Hepatocyte (in vitro differentiated cells): ENCODE measurements at regions not wholly inside any gene's neighbourhood (a gene's known extent, or its start where the extent isn't known, plus 50 kb on each side); places are given as distances from the start of the nearest gene placed in this dataset.

ENCODE experiments used
- DNase-seq: peaks from one replicate; pipeline ENCODE4 v3.0.0-alpha.2; 2016; ENCODE audit warnings: low spot score
- H2AFZ ChIP-seq: fragments of 200-600 bp; sonication (generic); 2 replicates; pipeline ENCODE4 v1.6.0; 2016; ENCODE audit warnings: antibody characterized with exemption, mild to moderate bottlenecking
- H3K27ac ChIP-seq: fragments of 200-600 bp; sonication (generic); 2 replicates; pipeline ENCODE4 v1.5.1; 2016; ENCODE audit warnings: mild to moderate bottlenecking
- H3K27me3 ChIP-seq: fragments of 200-600 bp; sonication (generic); 2 replicates; pipeline ENCODE4 v1.6.1; 2016
- H3K36me3 ChIP-seq: fragments of 200-600 bp; sonication (generic); replicated peaks from 2 replicates; pipeline ENCODE4 v1.5.1; 2016; ENCODE audit warnings: low read depth; ENCODE audit not compliant: insufficient read depth
- H3K4me1 ChIP-seq: fragments of 200-600 bp; sonication (generic); 2 replicates; pipeline ENCODE4 v1.5.1; 2016; ENCODE audit warnings: mild to moderate bottlenecking, moderate library complexity; ENCODE audit not compliant: insufficient read depth
- H3K4me2 ChIP-seq: fragments of 200-600 bp; sonication (generic); 2 replicates; pipeline ENCODE4 v1.6.0; 2016
- H3K4me3 ChIP-seq: fragments of 200-600 bp; sonication (generic); 2 replicates; pipeline ENCODE4 v1.5.1; 2016; ENCODE audit warnings: mild to moderate bottlenecking
- H3K79me2 ChIP-seq: fragments of 200-600 bp; sonication (generic); 2 replicates; pipeline ENCODE4 v1.6.0; 2017; ENCODE audit warnings: mild to moderate bottlenecking
- H3K9me2 ChIP-seq: fragments of 200-600 bp; sonication (generic); replicated peaks from 2 replicates; pipeline ENCODE4 v1.6.0; 2017; ENCODE audit warnings: mild to moderate bottlenecking; ENCODE audit not compliant: insufficient read depth
- H3K9me3 ChIP-seq: fragments of 200-600 bp; sonication (generic); 2 replicates; pipeline ENCODE4 v1.5.1; 2016; ENCODE audit warnings: low read depth, mild to moderate bottlenecking
- H4K20me1 ChIP-seq: fragments of 200-600 bp; sonication (generic); 2 replicates; pipeline ENCODE4 v1.6.0; 2016; ENCODE audit warnings: mild to moderate bottlenecking; ENCODE audit not compliant: insufficient read depth, poor library complexity, severe bottlenecking
- CTCF ChIP-seq: fragments of 200-600 bp; sonication (generic); IDR thresholded peaks from 2 replicates; pipeline ENCODE4 v1.5.1; 2016; ENCODE audit warnings: antibody characterized with exemption, mild to moderate bottlenecking; ENCODE audit not compliant: poor library complexity
- EZH2 ChIP-seq: fragments of 200-600 bp; sonication (generic); IDR thresholded peaks from 2 replicates; pipeline ENCODE4 v1.6.1; 2016; ENCODE audit warnings: antibody characterized with exemption, mild to moderate bottlenecking, borderline replicate concordance
- EZH2phosphoT487 ChIP-seq: fragments of 200-600 bp; sonication (generic); IDR thresholded peaks from one replicate; pipeline ENCODE4 v1.6.1; 2018; ENCODE audit warnings: antibody characterized with exemption, mild to moderate bottlenecking, low read depth, moderate library complexity; ENCODE audit not compliant: unreplicated experiment, severe bottlenecking
- WGBS: methylation state at CpG from one replicate; pipeline ENCODE4 v1.1.6; 2016; ENCODE audit warnings: low lambda C conversion rate; ENCODE audit errors: missing lambda C conversion rate; 5-methylcytosine and 5-hydroxymethylcytosine counted together

- DNase-seq, result no peak
- Histone ChIP-seq H3K4me3 (no peak overlapping the region), H3K4me2 (no peak overlapping the region), H3K9me2 (no peaks in the 10 kb centered on the region), H3K79me2 (no peaks in the 10 kb centered on the region), H4K20me1 (no peaks in the 10 kb centered on the region), H3K9me3 (no peaks in the 10 kb centered on the region), H3K27ac (no peak overlapping the region), H3K36me3 (no peaks in the 10 kb centered on the region), H2AFZ (no peak overlapping the region), H3K27me3 (no peaks in the 10 kb centered on the region), H3K4me1 (no peaks in the 10 kb centered on the region)
- WGBS, result 78% methylated on average over 1 of the region's 1 CpG
- no peak for TF ChIP-seq EZH2
Measured at GRCh38 chr11:37647767-37648166, 1049.7 kb upstream of the RAG2 start.

GRCh38 chr11:37643968-37644367 lies 1045.9 kb upstream of the RAG2 start:
- H3K27ac ChIP-seq, result no peak overlapping the region
- no peak for DNase-seq
- H3K4me1 ChIP-seq, result no peaks in the 10 kb centered on the region
- H3K4me2 ChIP-seq, result no peak overlapping the region
- H3K9me3 ChIP-seq, result no peaks in the 10 kb centered on the region
- WGBS, result 94% methylated on average over 2 of the region's 2 CpGs
- H3K4me3 ChIP-seq, result no peak overlapping the region
- no peaks in the 10 kb centered on the region for H3K36me3 ChIP-seq
- H3K9me2 ChIP-seq, result no peaks in the 10 kb centered on the region
- H3K27me3 ChIP-seq, result no peaks in the 10 kb centered on the region
- H4K20me1 ChIP-seq, result no peaks in the 10 kb centered on the region
- H3K79me2 ChIP-seq, result no peaks in the 10 kb centered on the region
- TF ChIP-seq EZH2, result no peak
- no peak for TF ChIP-seq CTCF
- no peak for TF ChIP-seq EZH2phosphoT487
- no peak overlapping the region for H2AFZ ChIP-seq

- H3K27me3 ChIP-seq, result no peaks in the 10 kb centered on the region
- WGBS, result 31% methylated on average over 2 of the region's 2 CpGs
Measured at GRCh38 chr11:37642296-37642695, 1044.3 kb upstream of the RAG2 start.

GRCh38 chr11:37632748-37633147 lies 1034.7 kb upstream of the RAG2 start:
- Histone ChIP-seq H3K4me3 (no peak overlapping the region), H3K4me2 (no peak overlapping the region), H3K4me1 (no peaks in the 10 kb centered on the region), H3K9me2 (no peaks in the 10 kb centered on the region), H4K20me1 (no peaks in the 10 kb centered on the region), H3K27ac (no peak overlapping the region), H2AFZ (no peak overlapping the region), H3K27me3 (no peaks in the 10 kb centered on the region), H3K36me3 (no peaks in the 10 kb centered on the region), H3K9me3 (no peaks in the 10 kb centered on the region), H3K79me2 (no peaks in the 10 kb centered on the region)
- TF ChIP-seq EZH2 (no peak), EZH2phosphoT487 (no peak), CTCF (no peak)
- DNase-seq, result no peak

More at GRCh38 chr11:37642296-37642695, 1044.3 kb upstream of the RAG2 start:
- TF ChIP-seq CTCF (no peak), EZH2phosphoT487 (peak; percentile 37), EZH2 (no peak)
- Histone ChIP-seq H4K20me1 (no peaks in the 10 kb centered on the region), H3K9me2 (no peaks in the 10 kb centered on the region), H3K27ac (no peak overlapping the region), H3K79me2 (no peaks in the 10 kb centered on the region), H3K9me3 (no peaks in the 10 kb centered on the region), H2AFZ (no peak overlapping the region), H3K4me1 (no peaks in the 10 kb centered on the region), H3K4me3 (no peak overlapping the region), H3K4me2 (no peak overlapping the region), H3K36me3 (no peaks in the 10 kb centered on the region)
- peak; percentile 19 for DNase-seq
